Neural crest cell (in vitro differentiated cells): ENCODE measurements at regions not wholly inside any gene's neighbourhood (a gene's known extent, or its start where the extent isn't known, plus 50 kb on each side); places are given as distances from the start of the nearest gene placed in this dataset.
A peak's percentile ranks its signal among the peaks of the same experiment; 100 is the strongest.
"Not testable (repeated sequence)": the region's sequence is repeated elsewhere in the genome, so short reads cannot be mapped to it uniquely, and the experiment has no call there.

Source experiments
- DNase-seq: peaks from one replicate; pipeline ENCODE4 v3.0.0; 2021; ENCODE audit warnings: low read depth, mixed read lengths, low spot score
- H3K27ac Mint-ChIP-seq: one replicate; pipeline ENCODE4 v1.8.0; 2021; ENCODE audit warnings: mild to moderate bottlenecking, mixed read lengths; ENCODE audit not compliant: unreplicated experiment
- H3K27me3 Mint-ChIP-seq: 2 replicates; pipeline ENCODE4 v1.8.0; 2021; ENCODE audit warnings: low read depth, mild to moderate bottlenecking, mixed read lengths
- H3K36me3 Mint-ChIP-seq: 2 replicates; pipeline ENCODE4 v1.8.0; 2021; ENCODE audit warnings: low read depth, mild to moderate bottlenecking, mixed read lengths
- H3K4me1 Mint-ChIP-seq: 2 replicates; pipeline ENCODE4 v1.8.0; 2021; ENCODE audit warnings: mixed read lengths
- H3K4me3 Mint-ChIP-seq: one replicate; pipeline ENCODE4 v1.8.0; 2021; ENCODE audit warnings: mild to moderate bottlenecking, mixed read lengths
- H3K9me3 Mint-ChIP-seq: 2 replicates; pipeline ENCODE4 v1.8.0; 2021; ENCODE audit warnings: mixed read lengths
- CTCF ChIP-seq: fragments of 200-600 bp; sonication (generic); conservative IDR thresholded peaks from 2 replicates; pipeline ENCODE4 v1.5.0; 2021; ENCODE audit warnings: antibody characterized with exemption, mild to moderate bottlenecking

- Mint-ChIP-seq H3K9me3 (peaks cover 11% of the 10 kb centered on the region), H3K4me3 (no peak overlapping the region), H3K4me1 (peaks cover 14% of the 10 kb centered on the region), H3K27ac (no peak overlapping the region), H3K27me3 (no peaks in the 10 kb centered on the region), H3K36me3 (peaks cover 9% of the 10 kb centered on the region)
- TF ChIP-seq CTCF, result no peak
- no peak for DNase-seq
These were observed 94.3 kb upstream of the EIF5 start for GRCh38 chr14:103239751-103240150.

GRCh38 chr14:103241531-103241930 is 92.5 kb upstream of the EIF5 start:
- Mint-ChIP-seq H3K4me1 (peaks cover 17% of the 10 kb centered on the region), H3K9me3 (peaks cover 11% of the 10 kb centered on the region), H3K27ac (no peak overlapping the region), H3K4me3 (no peak overlapping the region), H3K36me3 (peaks cover 9% of the 10 kb centered on the region), H3K27me3 (no peaks in the 10 kb centered on the region)
- no peak for DNase-seq
- TF ChIP-seq CTCF, result no peak

- no peak overlapping the region for H3K27ac Mint-ChIP-seq
- H3K4me3 Mint-ChIP-seq, result no peak overlapping the region
- TF ChIP-seq CTCF, result no peak
- peaks cover 4% of the 10 kb centered on the region for H3K36me3 Mint-ChIP-seq
- DNase-seq, result no peak
- H3K9me3 Mint-ChIP-seq, result peaks cover 6% of the 10 kb centered on the region
- H3K4me1 Mint-ChIP-seq, result peaks cover 17% of the 10 kb centered on the region
- no peaks in the 10 kb centered on the region for H3K27me3 Mint-ChIP-seq
These were observed 90.0 kb upstream of the EIF5 start for GRCh38 chr14:103243764-103244737.

- not testable (repeated sequence) for H3K27me3 Mint-ChIP-seq, DNase-seq, H3K36me3 Mint-ChIP-seq, H3K9me3 Mint-ChIP-seq, H3K27ac Mint-ChIP-seq, H3K4me3 Mint-ChIP-seq
- peaks cover 17% of the 10 kb centered on the region for H3K4me1 Mint-ChIP-seq
These were observed 88.4 kb upstream of the EIF5 start for GRCh38 chr14:103245624-103246031.

GRCh38 chr14:103246070-103246469 is 88.0 kb upstream of the EIF5 start:
- TF ChIP-seq CTCF, result no peak
- Mint-ChIP-seq H3K36me3 (no peaks in the 10 kb centered on the region), H3K9me3 (peaks cover under 1% of the 10 kb centered on the region), H3K27me3 (no peaks in the 10 kb centered on the region), H3K27ac (peak overlapping the region; percentile 45), H3K4me1 (peaks cover 17% of the 10 kb centered on the region), H3K4me3 (no peak overlapping the region)
- DNase-seq, result no peak

GRCh38 chr14:103247169-103247606 is 86.8 kb upstream of the EIF5 start:
- no peak overlapping the region for H3K4me3 Mint-ChIP-seq
- H3K4me1 Mint-ChIP-seq, result peaks cover 17% of the 10 kb centered on the region
- H3K27ac Mint-ChIP-seq, result no peak overlapping the region
- TF ChIP-seq CTCF, result no peak
- H3K27me3 Mint-ChIP-seq, result no peaks in the 10 kb centered on the region
- no peak for DNase-seq
- no peaks in the 10 kb centered on the region for H3K36me3 Mint-ChIP-seq
- no peaks in the 10 kb centered on the region for H3K9me3 Mint-ChIP-seq
